CD8-positive, alpha-beta memory T cell (primary cell): ENCODE measurements at regions not wholly inside any gene's neighbourhood (a gene's known extent, or its start where the extent isn't known, plus 50 kb on each side); places are given as distances from the start of the nearest gene placed in this dataset.
"Not testable (repeated sequence)": the region's sequence is repeated elsewhere in the genome, so short reads cannot be mapped to it uniquely, and the experiment has no call there.

Source experiments
- CTCF ChIA-PET: fragments of 350-600 bp; sonication (Branson Sonifier 250); formaldehyde crosslinking; loops from one replicate; lab custom pipeline; 2021; ENCODE audit warnings: antibody characterized with exemption; lab: Charles Lee
- POLR2A ChIA-PET: fragments of 350-600 bp; sonication (Branson Sonifier 250); formaldehyde crosslinking; loops from one replicate; lab custom pipeline; 2021; ENCODE audit warnings: antibody characterized with exemption; lab: Charles Lee
- DNase-seq, 5 donors: peaks; one replicate each; pipeline versions ENCODE4 v3.0.0 to v3.0.0-alpha.2; 2020 to 2022; ENCODE audit warnings: mixed read lengths in 1 of 5
- H3K27ac ChIP-seq: one replicate; pipeline ENCODE4 v1.7.0; 2013; ENCODE audit warnings: low read depth, mild to moderate bottlenecking, low read length, moderate library complexity
- H3K27me3 ChIP-seq: 2 replicates; pipeline ENCODE4 v1.7.0; 2013; ENCODE audit warnings: low read length, mild to moderate bottlenecking; ENCODE audit not compliant: insufficient read depth, poor library complexity, severe bottlenecking
- H3K36me3 ChIP-seq: 2 replicates; pipeline ENCODE4 v1.7.0; 2013; ENCODE audit warnings: mild to moderate bottlenecking, low read length, moderate library complexity; ENCODE audit not compliant: insufficient read depth
- H3K4me1 ChIP-seq: 2 replicates; pipeline ENCODE4 v1.7.0; 2013; ENCODE audit warnings: mild to moderate bottlenecking, low read length, moderate library complexity; ENCODE audit not compliant: insufficient read depth
- H3K4me3 ChIP-seq: 2 replicates; pipeline ENCODE4 v1.7.0; 2013; ENCODE audit warnings: mild to moderate bottlenecking, low read length
- H3K9me3 ChIP-seq: 2 replicates; pipeline ENCODE4 v1.7.0; 2013; ENCODE audit warnings: mild to moderate bottlenecking, low read length
- H3K27ac Mint-ChIP-seq, 8 donors: one replicate each; pipeline ENCODE4 v1.8.0; 2020 to 2021; ENCODE audit warnings: mixed read lengths in 8 of 8, mild to moderate bottlenecking in 6 of 8, inconsistent platforms in 3 of 8, moderate library complexity in 3 of 8
- H3K27me3 Mint-ChIP-seq, 2 donors: one replicate each; pipeline ENCODE4 v1.8.0; 2020 to 2021; ENCODE audit warnings: mixed read lengths in 2 of 2, mild to moderate bottlenecking in 1 of 2, moderate library complexity in 1 of 2
- H3K36me3 Mint-ChIP-seq, 3 donors: one replicate each; pipeline ENCODE4 v1.8.0; 2020 to 2021; ENCODE audit warnings: mixed read lengths in 3 of 3, inconsistent platforms in 1 of 3, mild to moderate bottlenecking in 1 of 3
- H3K4me1 Mint-ChIP-seq, 3 donors: one replicate each; pipeline ENCODE4 v1.8.0; 2020 to 2021; ENCODE audit warnings: mixed read lengths in 3 of 3, inconsistent platforms in 1 of 3, mild to moderate bottlenecking in 1 of 3
- H3K4me3 Mint-ChIP-seq, 7 donors: one replicate each; pipeline ENCODE4 v1.8.0; 2020 to 2021; ENCODE audit warnings: mixed read lengths in 7 of 7, mild to moderate bottlenecking in 6 of 7, moderate library complexity in 4 of 7, inconsistent platforms in 2 of 7
- H3K9me3 Mint-ChIP-seq, 5 donors: one replicate each; pipeline ENCODE4 v1.8.0; 2020 to 2022; ENCODE audit warnings: mixed read lengths in 5 of 5, mild to moderate bottlenecking in 3 of 5, moderate library complexity in 2 of 5, inconsistent platforms in 1 of 5

DNA sequence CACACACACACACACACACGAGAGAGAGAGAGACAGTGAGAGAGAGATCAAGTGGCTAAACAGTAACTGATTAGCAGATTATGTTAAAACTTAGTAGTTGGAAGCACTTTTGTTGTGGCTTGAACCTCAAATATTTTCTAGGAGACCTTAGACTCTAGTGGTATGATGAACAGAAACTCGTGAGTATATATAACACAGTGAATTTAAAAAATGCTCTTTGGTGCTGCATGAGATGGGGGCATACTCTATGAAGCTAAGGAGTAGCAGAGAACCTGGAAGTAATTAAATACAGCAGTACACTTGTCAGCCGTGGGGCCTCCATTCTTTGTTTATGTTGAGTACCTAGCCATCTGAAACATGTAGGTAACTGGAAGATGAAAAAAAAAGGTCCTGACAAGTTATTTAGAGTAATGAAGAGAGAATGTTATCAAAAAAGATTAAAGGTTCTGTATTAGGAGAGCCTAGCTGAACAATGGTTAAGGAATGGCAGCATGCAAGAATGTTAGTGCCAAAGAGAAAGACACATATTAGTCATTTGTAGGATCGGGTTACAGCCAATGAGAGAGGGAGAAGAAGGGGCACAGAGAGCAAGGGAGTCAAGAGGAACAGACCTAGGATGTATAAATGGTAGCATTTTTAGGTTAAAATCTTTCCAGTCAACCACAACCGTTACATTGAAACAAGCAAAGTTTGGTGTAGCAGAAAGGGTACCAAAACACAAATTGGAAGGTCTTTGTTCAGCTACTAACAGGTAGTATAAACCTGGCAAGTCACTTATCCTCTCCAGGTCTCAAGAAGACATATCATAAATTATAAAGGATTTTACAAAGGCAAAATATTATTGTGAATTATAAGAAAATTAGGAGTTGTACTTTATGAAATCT, 316.7 kb upstream of the DIPK2B start:
- Histone ChIP-seq H3K4me1 (no peaks in the 10 kb centered on the region), H3K27me3 (no peaks in the 10 kb centered on the region), H3K4me3 (no peak overlapping the region), H3K27ac (no peak overlapping the region), H3K9me3 (no peaks in the 10 kb centered on the region), H3K36me3 (no peaks in the 10 kb centered on the region)
- DNase-seq: no peak
- H3K27me3 Mint-ChIP-seq: peaks cover 0 to 3% of the 10 kb centered on the region in 2 donors
- H3K36me3 Mint-ChIP-seq: no peaks in the 10 kb centered on the region
- no peaks in the 10 kb centered on the region for H3K9me3 Mint-ChIP-seq
- H3K4me1 Mint-ChIP-seq: peaks cover 0 to 5% (median 5%) of the 10 kb centered on the region in 3 donors
- ChIA-PET POLR2A (no interaction called here), CTCF (no interaction called here)
- no peak overlapping the region for H3K27ac Mint-ChIP-seq
- H3K4me3 Mint-ChIP-seq: no peak overlapping the region

DNA sequence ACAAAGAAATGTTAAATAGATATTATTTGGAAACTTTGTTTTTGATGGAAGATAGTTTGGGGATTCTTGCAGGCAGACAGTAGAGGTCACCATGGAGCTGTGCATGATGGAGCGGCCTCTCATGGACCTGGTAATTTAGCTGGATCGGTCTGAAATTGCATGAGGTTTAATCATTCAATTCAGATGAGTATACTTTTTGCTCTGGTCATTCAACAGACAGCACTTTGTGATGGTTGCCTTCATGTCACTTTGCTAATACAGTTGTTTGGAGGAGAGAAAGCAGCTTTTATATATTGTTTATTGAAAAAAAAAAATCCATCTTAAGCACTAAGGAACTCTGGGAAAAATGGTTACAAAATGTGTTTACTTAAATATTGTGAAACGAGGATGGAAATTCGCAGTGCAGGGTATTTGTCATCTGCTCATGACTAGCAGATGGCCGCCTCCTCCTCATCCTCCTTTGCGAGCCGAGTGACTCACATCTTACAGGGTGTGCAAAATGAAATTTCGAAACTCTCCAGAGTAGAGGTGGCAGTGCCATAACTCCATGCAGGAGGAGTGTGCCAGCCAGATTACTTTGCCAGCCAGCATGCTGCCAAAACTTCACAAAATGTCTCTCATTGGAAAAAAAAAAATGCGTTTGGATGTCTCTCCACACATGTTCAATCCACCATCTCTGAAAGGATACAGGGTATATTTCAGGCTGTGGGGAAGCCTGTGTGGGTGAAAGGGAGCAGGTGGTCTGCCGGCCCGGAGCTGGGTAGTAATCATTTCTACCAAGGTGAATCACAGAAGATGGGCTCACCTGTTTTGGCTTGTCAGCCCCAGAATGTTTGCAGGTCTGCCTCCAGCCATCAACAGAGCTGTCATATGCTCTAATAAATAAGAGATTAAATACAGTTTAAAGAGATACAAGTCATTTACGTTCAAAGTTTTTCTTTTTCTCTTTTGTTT, 314.9 kb upstream of the DIPK2B start:
- H3K9me3 Mint-ChIP-seq: no peaks in the 10 kb centered on the region
- no peaks in the 10 kb centered on the region for H3K27me3 ChIP-seq
- no peak overlapping the region for H3K27ac Mint-ChIP-seq
- H3K36me3 ChIP-seq: no peaks in the 10 kb centered on the region
- POLR2A ChIA-PET: no interaction called here
- peaks cover 0 to 5% (median 5%) of the 10 kb centered on the region in 3 donors for H3K4me1 Mint-ChIP-seq
- DNase-seq: peak in 3 of 5 donors; percentile 2 to 53 (median 4)
- H3K27me3 Mint-ChIP-seq: peaks cover 0 to 3% of the 10 kb centered on the region in 2 donors
- no peaks in the 10 kb centered on the region for H3K4me1 ChIP-seq
- H3K4me3 Mint-ChIP-seq: no peak overlapping the region
- H3K4me3 ChIP-seq: no peak overlapping the region
- H3K36me3 Mint-ChIP-seq: no peaks in the 10 kb centered on the region
- H3K27ac ChIP-seq: no peak overlapping the region
- H3K9me3 ChIP-seq: no peaks in the 10 kb centered on the region
- CTCF ChIA-PET: interaction anchor here (1.1 to 1.4 kb wide), 5 partner anchors 10 to 893 kb away, joined by 3 to 5 read pairs (median 3); no protein-coding TSS in a partner anchor

DNA sequence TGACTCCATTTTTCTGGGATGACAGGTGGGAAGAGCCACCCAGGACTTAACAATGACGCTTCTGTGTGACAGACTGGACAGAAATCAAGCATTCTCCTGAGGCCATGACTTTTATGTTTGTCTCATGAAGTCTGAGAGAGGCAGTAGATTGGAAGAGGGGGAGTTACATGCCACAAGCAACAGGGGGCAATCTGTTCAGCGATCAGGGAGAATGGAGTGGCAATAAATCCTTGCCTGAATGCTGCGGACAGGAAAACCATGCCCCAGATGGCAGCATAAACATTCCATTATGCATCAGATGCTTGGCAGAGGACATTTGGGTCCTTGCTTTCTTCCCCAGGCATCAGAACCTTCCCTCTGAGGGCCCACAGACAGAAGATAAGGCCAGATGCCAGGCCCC, 312.4 kb upstream of the DIPK2B start:
- Histone ChIP-seq H3K4me3 (no peak overlapping the region), H3K4me1 (no peaks in the 10 kb centered on the region), H3K36me3 (no peaks in the 10 kb centered on the region), H3K27ac (no peak overlapping the region), H3K27me3 (no peaks in the 10 kb centered on the region), H3K9me3 (no peaks in the 10 kb centered on the region)
- H3K27ac Mint-ChIP-seq: no peak overlapping the region
- H3K4me1 Mint-ChIP-seq: peaks cover 0 to 5% (median 5%) of the 10 kb centered on the region in 3 donors
- ChIA-PET POLR2A (no interaction called here), CTCF (interaction anchor here (1.2 kb wide), 1 partner anchor 895 kb away, joined by 3 read pairs; no protein-coding TSS in a partner anchor)
- H3K9me3 Mint-ChIP-seq: no peaks in the 10 kb centered on the region
- peaks cover 0 to 8% of the 10 kb centered on the region in 2 donors for H3K27me3 Mint-ChIP-seq
- no peak for DNase-seq
- no peak overlapping the region for H3K4me3 Mint-ChIP-seq
- H3K36me3 Mint-ChIP-seq: no peaks in the 10 kb centered on the region

DNA sequence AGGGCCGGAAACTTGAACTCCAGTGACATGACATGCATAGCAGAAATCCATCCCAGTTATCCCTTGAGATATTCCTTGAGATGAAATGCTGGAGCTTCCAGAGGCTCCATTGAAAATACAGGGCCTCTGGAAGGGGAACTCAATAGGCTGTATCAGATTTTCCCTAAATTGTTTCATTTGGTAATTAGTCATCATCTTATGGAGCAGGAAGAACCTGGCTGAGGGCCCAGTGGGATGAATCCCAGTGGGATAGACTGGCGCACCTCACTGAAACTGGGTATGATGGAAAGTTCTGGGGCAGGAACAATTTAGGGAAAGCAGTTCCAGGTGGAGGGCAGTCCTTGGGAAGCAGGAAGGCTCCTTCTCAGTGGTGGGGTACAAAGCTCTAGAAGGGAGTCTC, 307.8 kb upstream of the DIPK2B start:
- Mint-ChIP-seq H3K9me3 (no peaks in the 10 kb centered on the region), H3K4me1 (peaks cover 0 to 12% (median 6%) of the 10 kb centered on the region in 3 donors), H3K36me3 (no peaks in the 10 kb centered on the region), H3K27ac (no peak overlapping the region), H3K27me3 (peaks cover 0 to 7% of the 10 kb centered on the region in 2 donors), H3K4me3 (no peak overlapping the region)
- DNase-seq: no peak
- no peak overlapping the region for H3K4me3 ChIP-seq
- POLR2A ChIA-PET: no interaction called here
- H3K9me3 ChIP-seq: no peaks in the 10 kb centered on the region
- H3K27me3 ChIP-seq: no peaks in the 10 kb centered on the region
- CTCF ChIA-PET: no interaction called here
- H3K4me1 ChIP-seq: no peaks in the 10 kb centered on the region
- H3K27ac ChIP-seq: no peak overlapping the region
- no peaks in the 10 kb centered on the region for H3K36me3 ChIP-seq

DNA sequence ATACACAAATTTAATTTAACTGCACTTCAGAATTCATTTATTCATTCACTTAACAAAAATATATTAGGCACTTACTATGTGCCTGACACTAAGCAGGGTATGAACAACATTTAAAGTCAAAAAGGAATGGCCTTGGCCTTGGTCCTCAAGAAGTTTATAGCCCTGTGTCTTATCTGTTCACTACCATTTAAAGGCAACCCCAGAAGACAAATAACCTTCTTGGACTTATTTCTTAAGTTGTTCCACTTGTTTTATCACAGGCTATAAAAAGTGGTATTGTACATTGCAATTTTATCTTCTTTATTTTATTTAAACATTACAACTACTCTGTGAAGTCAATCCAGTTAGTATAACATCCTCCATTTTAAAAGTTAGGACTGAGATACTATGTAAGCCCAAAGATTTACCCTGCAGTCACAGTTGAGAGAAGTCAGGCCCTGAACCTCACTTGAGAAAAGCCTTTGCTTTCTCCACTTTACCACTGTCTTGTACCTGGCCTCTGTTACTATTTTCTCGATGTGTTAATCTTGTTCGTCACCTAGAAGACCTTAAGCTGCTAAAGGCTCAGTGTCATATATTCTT, 305.6 kb upstream of the DIPK2B start:
- H3K4me3 Mint-ChIP-seq: no peak overlapping the region

DNA sequence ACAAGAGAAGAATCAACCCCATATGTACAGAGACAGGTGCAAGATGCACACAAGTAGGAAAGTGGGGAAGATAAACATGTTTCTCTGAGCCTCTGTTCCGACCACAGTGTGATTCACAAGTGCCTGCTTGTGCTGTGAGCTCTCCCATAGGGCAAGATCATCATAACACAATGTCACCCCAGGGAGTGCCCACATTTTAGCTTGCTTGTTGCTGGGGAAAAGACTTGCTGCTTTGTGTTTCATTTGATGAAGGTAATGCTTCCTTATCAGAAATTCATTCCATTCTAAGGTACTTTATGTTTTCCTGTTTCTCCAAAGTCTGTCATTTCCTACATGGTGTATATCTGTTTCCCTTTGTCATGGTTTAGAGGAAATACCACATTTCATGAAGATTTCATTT, 304.5 kb upstream of the DIPK2B start:
- Mint-ChIP-seq H3K4me3 (peak overlapping the region in 1 of 7 donors; percentile 10), H3K4me1 (peaks cover 0 to 12% (median 6%) of the 10 kb centered on the region in 3 donors), H3K27ac (no peak overlapping the region), H3K36me3 (no peaks in the 10 kb centered on the region), H3K9me3 (no peaks in the 10 kb centered on the region), H3K27me3 (peaks cover 7 to 8% of the 10 kb centered on the region in 2 donors)
- ChIA-PET CTCF (no interaction called here), POLR2A (no interaction called here)
- H3K36me3 ChIP-seq: no peaks in the 10 kb centered on the region
- H3K27me3 ChIP-seq: no peaks in the 10 kb centered on the region
- H3K4me3 ChIP-seq: no peak overlapping the region
- no peak overlapping the region for H3K27ac ChIP-seq
- peak in 1 of 5 donors; percentile 1 for DNase-seq
- H3K9me3 ChIP-seq: no peaks in the 10 kb centered on the region
- H3K4me1 ChIP-seq: no peaks in the 10 kb centered on the region

More for the DNA sequence above, 305.6 kb upstream of the DIPK2B start:
- Histone ChIP-seq H3K9me3 (no peaks in the 10 kb centered on the region), H3K27ac (no peak overlapping the region), H3K4me1 (no peaks in the 10 kb centered on the region), H3K27me3 (no peaks in the 10 kb centered on the region), H3K4me3 (no peak overlapping the region), H3K36me3 (no peaks in the 10 kb centered on the region)
- peaks cover 3 to 7% of the 10 kb centered on the region in 2 donors for H3K27me3 Mint-ChIP-seq
- ChIA-PET CTCF (no interaction called here), POLR2A (no interaction called here)
- H3K9me3 Mint-ChIP-seq: no peaks in the 10 kb centered on the region
- H3K27ac Mint-ChIP-seq: peak overlapping the region in 1 of 8 donors; percentile 53
- no peak for DNase-seq
- H3K36me3 Mint-ChIP-seq: no peaks in the 10 kb centered on the region
- peaks cover 0 to 12% (median 6%) of the 10 kb centered on the region in 3 donors for H3K4me1 Mint-ChIP-seq

DNA sequence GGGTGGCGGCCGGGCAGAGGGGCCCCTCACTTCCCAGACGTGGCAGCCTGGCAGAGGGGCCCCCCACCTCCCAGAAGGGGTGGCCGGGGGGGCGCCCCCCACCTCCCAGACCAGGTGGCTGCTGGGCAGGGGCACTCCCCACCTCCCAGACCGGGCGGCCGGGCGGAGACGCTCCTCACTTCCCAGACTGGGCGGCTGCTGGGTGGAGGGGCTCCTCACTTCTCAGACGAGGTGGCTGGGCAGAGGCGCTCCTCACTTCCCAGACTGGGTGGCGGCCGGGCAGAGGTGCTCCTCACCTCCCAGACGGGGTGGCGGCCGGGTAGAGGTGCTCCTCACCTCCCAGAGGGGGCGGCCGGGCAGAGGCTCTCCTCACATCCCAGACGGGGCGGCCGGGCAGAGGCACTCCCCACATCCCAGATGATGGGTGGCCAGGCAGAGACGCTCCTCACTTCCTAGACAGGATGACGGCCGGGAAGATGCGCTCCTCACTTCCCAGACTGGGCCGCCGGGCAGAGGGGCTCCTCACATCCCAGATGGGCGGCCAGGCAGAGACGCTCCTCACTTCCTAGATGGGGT, 303.2 kb upstream of the DIPK2B start:
- H3K4me1 Mint-ChIP-seq: peaks cover 0 to 12% (median 6%) of the 10 kb centered on the region in 3 donors
- H3K9me3 Mint-ChIP-seq, DNase-seq, H3K4me3 Mint-ChIP-seq, H3K4me1 ChIP-seq, H3K36me3 ChIP-seq, POLR2A ChIA-PET, H3K4me3 ChIP-seq, H3K9me3 ChIP-seq, H3K36me3 Mint-ChIP-seq, CTCF ChIA-PET, H3K27ac Mint-ChIP-seq, H3K27ac ChIP-seq, H3K27me3 ChIP-seq: not testable (repeated sequence)
- H3K27me3 Mint-ChIP-seq: peaks cover 4 to 13% of the 10 kb centered on the region in 2 donors
